ENCODE measurements at regions not wholly inside any gene's neighbourhood (a gene's known extent, or its start where the extent isn't known, plus 50 kb on each side); places are given as distances from the start of the nearest gene placed in this dataset.

DNA sequence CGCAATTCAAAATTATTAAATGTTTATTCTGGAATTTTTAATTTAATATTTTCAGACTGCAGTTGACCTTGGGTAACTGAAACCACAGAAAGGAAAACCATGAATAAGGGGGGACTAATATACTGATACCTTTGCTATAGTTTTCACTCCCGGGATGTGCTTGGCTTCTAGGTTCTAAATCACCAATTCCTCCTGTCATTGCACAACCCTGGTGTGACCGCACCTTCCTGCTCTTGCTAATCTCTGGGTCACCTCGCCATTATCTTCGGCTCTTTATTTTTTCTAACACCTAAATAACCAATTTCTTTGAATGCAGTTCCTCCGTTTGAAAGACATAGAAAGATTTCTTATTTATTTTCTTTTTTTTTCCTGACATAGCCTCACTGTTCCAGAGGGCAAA lies 634.5 kb upstream of the GOT2 start:
- TF ChIP-seq RAD21 (IDR thresholded peaks at IDR 0.05; ENCODE audit: low read depth) (no peak), NFIC (IDR thresholded peaks at IDR 0.05) (no peak), CREB1 (IDR thresholded peaks at IDR 0.05; ENCODE audit: low read depth) (no peak), REST (IDR thresholded peaks at IDR 0.05; ENCODE audit: low read depth) (no peak), YY1 (IDR thresholded peaks at IDR 0.05; ENCODE audit: low read depth) (no peak), EGR1 (IDR thresholded peaks at IDR 0.05) (no peak), TAF1 (IDR thresholded peaks at IDR 0.05; ENCODE audit: low read depth) (no peak), TCF12 (IDR thresholded peaks at IDR 0.05; ENCODE audit: low read depth) (no peak), EP300 (IDR thresholded peaks at IDR 0.05; ENCODE audit: borderline replicate concordance) (no peak), ZBTB7A (IDR thresholded peaks at IDR 0.05; ENCODE audit: low read depth) (no peak), FOXM1 (IDR thresholded peaks at IDR 0.05; ENCODE audit: borderline replicate concordance, low read depth) (no peak)

GRCh38 chr16:59356709-59357108 lies 622.6 kb upstream of the GOT2 start:
- no peak for TF ChIP-seq TEAD4 (IDR thresholded peaks at IDR 0.05)
- no peak for TF ChIP-seq TCF12 (IDR thresholded peaks at IDR 0.05; ENCODE audit: low read depth)
- TF ChIP-seq NFIC (IDR thresholded peaks at IDR 0.05): no peak

- TF ChIP-seq EGR1 (IDR thresholded peaks at IDR 0.05) (no peak), TAF1 (IDR thresholded peaks at IDR 0.05; ENCODE audit: low read depth) (no peak), REST (IDR thresholded peaks at IDR 0.05; ENCODE audit: low read depth) (no peak), YY1 (IDR thresholded peaks at IDR 0.05; ENCODE audit: low read depth) (no peak), TCF12 (IDR thresholded peaks at IDR 0.05; ENCODE audit: low read depth) (no peak), RAD21 (IDR thresholded peaks at IDR 0.05; ENCODE audit: low read depth) (no peak), ZBTB7A (IDR thresholded peaks at IDR 0.05; ENCODE audit: low read depth) (no peak), USF1 (IDR thresholded peaks at IDR 0.05) (no peak), CEBPB (IDR thresholded peaks at IDR 0.05) (no peak)
Measured at GRCh38 chr16:59356144-59356543, 622.0 kb upstream of the GOT2 start.

DNA sequence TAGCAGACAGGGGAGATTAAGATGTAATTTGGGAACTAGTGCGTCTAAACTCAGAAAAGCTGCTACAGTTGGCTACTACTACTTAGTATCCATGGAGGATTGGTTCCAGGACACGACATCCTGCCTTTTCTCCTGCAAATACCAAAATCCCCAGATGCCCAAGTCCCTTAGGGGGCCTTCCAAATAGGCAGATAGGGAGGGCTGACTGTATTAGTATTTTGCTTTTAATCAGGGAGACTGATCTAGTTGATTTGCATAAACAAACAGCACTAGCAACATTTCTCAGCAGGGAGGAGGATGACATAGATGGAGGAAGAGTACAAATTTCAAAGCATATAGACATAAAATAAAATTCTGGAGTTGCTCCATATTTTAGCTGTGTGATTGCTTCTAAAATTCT lies 621.6 kb upstream of the GOT2 start:
- TF ChIP-seq TEAD4 (IDR thresholded peaks at IDR 0.05): no peak

DNA sequence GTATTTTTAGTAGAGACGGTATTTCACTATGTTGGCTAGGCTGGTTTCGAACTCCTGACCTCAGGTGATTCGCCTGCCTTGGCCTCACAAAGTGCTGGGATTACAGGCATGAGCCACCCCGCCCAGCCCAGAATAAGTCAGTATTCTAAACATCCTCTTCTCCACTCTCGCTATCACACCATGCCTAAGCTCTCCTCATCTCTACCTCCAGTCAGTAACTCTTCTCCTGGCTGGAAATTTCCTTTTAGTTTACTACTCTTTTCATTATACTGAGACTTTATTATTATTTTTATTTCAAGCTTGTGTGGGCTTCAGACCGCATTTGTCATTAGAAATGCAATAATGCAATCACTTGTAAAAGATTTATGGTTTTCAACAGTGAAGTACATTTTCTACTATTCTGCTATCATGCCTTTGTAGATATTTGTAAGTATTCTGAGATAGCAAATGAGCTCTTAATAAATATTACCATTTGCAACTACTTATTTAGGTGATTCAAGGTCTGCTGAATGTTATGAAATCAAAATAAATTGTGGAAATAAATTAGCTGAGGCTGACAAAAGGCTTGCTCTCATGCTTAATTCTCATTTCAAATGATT lies 617.3 kb upstream of the GOT2 start:
- TF ChIP-seq RAD21 (IDR thresholded peaks at IDR 0.05; ENCODE audit: low read depth): no peak
- no peak for TF ChIP-seq USF1 (IDR thresholded peaks at IDR 0.05)
- no peak for TF ChIP-seq CEBPB (IDR thresholded peaks at IDR 0.05)
- no peak for TF ChIP-seq REST (IDR thresholded peaks at IDR 0.05; ENCODE audit: low read depth)

DNA sequence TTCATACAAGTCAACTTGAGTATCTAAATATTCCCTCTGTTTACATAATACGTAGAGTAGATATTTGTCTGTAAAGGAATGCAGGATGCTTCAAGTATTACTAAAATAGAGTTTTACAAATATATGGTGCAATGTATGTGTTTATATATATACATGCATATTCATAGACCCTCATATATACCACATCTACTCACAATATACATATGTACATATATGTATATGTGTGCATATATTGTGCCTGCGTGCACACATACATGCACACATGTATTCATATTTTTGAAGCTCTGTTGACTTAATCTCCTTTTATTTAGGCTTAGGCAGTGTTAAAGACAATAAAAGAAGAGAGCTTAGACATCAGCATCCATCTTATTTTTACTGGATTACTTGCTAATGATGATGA lies 616.6 kb upstream of the GOT2 start:
- TF ChIP-seq CREB1 (IDR thresholded peaks at IDR 0.05; ENCODE audit: low read depth): no peak
- no peak for TF ChIP-seq ZBTB7A (IDR thresholded peaks at IDR 0.05; ENCODE audit: low read depth)
- TF ChIP-seq CEBPB (IDR thresholded peaks at IDR 0.05): no peak
- no peak for TF ChIP-seq RAD21 (IDR thresholded peaks at IDR 0.05; ENCODE audit: low read depth)
- no peak for TF ChIP-seq FOXM1 (IDR thresholded peaks at IDR 0.05; ENCODE audit: borderline replicate concordance, low read depth)
- TF ChIP-seq TCF12 (IDR thresholded peaks at IDR 0.05; ENCODE audit: low read depth): no peak
- no peak for TF ChIP-seq TEAD4 (IDR thresholded peaks at IDR 0.05)
- TF ChIP-seq REST (IDR thresholded peaks at IDR 0.05; ENCODE audit: low read depth): no peak
- TF ChIP-seq TAF1 (IDR thresholded peaks at IDR 0.05; ENCODE audit: low read depth): no peak
- no peak for TF ChIP-seq USF1 (IDR thresholded peaks at IDR 0.05)
- TF ChIP-seq, protein P1, sequence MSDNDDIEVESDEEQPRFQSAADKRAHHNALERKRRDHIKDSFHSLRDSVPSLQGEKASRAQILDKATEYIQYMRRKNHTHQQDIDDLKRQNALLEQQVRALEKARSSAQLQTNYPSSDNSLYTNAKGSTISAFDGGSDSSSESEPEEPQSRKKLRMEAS (IDR thresholded peaks at IDR 0.05): no peak
- no peak for TF ChIP-seq EGR1 (IDR thresholded peaks at IDR 0.05)
- TF ChIP-seq EP300 (IDR thresholded peaks at IDR 0.05; ENCODE audit: borderline replicate concordance): no peak
- no peak for TF ChIP-seq NFIC (IDR thresholded peaks at IDR 0.05)
- no peak for TF ChIP-seq YY1 (IDR thresholded peaks at IDR 0.05; ENCODE audit: low read depth)
